ENCODE measurements at regions not wholly inside any gene's neighbourhood (a gene's known extent, or its start where the extent isn't known, plus 50 kb on each side); places are given as distances from the start of the nearest gene placed in this dataset.

DNA sequence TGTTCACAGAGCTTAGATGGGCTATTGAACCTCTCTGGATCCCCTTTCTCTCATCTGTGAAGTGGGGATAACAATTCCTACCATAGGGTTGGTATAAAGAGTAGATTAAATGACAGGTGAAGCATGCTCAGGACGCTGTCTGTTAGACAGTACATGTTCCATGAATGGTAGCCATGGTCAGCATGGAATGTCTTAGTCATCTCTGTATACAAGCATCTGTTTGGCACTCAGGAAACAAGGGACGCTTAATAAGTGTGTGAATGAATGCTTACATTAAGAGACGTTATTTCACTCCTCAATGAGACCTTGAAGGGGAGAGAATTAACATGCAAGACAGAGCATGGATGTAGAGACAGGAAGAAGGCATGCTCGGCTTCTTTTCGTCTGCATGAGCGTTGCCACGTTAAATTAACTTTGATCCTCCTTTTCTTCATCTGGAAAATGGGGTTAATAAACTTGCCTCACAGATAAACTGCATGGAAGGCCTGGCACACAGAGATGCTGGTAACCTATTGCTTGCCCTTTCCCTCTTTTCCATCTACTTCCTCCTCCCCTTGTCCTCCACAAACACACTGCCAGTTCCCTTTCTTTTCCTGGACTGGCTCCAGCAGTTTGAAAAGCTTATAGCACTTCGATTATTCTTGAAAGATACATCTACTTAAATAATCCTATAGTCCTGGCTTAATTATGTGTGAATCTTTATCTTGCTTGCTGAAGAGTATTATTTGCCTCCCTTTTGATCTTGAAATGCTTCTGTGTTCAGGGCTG, 267.2 kb upstream of the MTNR1B start:
- no peak overlapping the region for H3K4me3 ChIP-seq (ENCODE audit: low read depth, poor library complexity, severe bottlenecking)
- 72 to 76% methylated on average over 8 of the region's 8 CpGs for WGBS, 2 donors
- TF ChIP-seq, protein P1, sequence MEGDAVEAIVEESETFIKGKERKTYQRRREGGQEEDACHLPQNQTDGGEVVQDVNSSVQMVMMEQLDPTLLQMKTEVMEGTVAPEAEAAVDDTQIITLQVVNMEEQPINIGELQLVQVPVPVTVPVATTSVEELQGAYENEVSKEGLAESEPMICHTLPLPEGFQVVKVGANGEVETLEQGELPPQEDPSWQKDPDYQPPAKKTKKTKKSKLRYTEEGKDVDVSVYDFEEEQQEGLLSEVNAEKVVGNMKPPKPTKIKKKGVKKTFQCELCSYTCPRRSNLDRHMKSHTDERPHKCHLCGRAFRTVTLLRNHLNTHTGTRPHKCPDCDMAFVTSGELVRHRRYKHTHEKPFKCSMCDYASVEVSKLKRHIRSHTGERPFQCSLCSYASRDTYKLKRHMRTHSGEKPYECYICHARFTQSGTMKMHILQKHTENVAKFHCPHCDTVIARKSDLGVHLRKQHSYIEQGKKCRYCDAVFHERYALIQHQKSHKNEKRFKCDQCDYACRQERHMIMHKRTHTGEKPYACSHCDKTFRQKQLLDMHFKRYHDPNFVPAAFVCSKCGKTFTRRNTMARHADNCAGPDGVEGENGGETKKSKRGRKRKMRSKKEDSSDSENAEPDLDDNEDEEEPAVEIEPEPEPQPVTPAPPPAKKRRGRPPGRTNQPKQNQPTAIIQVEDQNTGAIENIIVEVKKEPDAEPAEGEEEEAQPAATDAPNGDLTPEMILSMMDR (IDR thresholded peaks at IDR 0.05): no peak
- no peak for TF ChIP-seq POLR2A (IDR thresholded peaks at IDR 0.05)
- intact Hi-C loops (cut with DNase I; ENCODE audit: low total_unique reads): loop anchor here (10.0 kb wide), 1 partner anchor 277 kb away; no protein-coding TSS in a partner anchor
- no peak for DNase-seq (ENCODE audit: low spot score in 2 of 2)

DNA sequence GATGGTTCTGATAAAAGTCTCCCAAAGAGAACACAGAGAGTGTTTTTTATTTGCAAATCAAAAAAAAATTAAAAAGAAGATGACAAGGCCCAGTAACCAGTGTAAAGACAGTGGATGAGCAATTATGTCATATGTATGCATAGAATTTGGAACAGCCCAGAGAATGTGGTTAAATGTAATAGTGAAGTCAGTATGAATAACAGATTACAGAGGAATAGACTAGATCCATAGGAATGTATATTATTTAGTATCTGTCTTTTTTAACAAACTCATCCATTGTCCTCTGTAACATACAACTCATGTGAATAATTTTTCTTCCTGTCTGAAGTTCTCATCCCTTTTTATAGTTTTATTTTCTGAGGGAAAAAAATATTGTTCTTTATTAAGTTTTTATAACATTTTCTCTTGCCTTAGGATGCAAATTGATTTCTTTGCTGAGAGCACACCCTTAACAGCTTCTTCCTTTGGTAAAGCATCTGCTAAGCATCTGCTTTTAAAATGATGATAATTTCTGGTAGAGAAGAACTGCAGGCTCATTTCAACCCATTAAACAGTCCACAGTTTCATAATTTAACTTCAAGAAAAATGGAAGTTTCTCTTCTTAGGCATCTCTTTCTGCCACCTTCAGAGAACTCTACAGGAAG, 266.5 kb upstream of the MTNR1B start:
- intact Hi-C loops (cut with DNase I; ENCODE audit: low total_unique reads): loop anchor here (10.0 kb wide), 1 partner anchor 278 kb away; no protein-coding TSS in a partner anchor
- no peak for DNase-seq (ENCODE audit: low spot score in 2 of 2)
- no peak for TF ChIP-seq POLR2A (IDR thresholded peaks at IDR 0.05)
- TF ChIP-seq, protein P1 (IDR thresholded peaks at IDR 0.05): no peak
- H3K4me3 ChIP-seq (ENCODE audit: low read depth, poor library complexity, severe bottlenecking): no peak overlapping the region

DNA sequence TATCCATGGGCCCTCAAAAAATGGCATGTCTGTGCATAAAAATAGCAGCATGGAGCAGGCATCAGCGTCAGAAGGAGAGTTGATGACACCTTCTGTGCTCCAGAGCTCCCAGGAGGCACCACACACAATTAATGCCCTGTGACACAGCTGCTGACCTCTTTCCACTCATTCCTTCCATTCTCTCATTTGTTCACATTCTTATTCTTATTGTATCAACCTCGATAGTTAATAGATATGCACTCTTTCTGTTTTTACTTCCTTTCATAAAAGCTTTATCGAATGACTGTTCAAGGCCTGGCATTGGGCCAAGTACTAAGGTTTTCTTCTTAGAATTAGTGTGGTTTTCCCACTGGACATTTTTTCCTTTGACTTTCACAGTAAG, 266.0 kb upstream of the MTNR1B start:
- no peak for DNase-seq (ENCODE audit: low spot score in 2 of 2)
- intact Hi-C loops (cut with DNase I; ENCODE audit: low total_unique reads): loop anchor here (10.0 kb wide), 1 partner anchor 279 kb away; no protein-coding TSS in a partner anchor
- WGBS, 2 donors: 29 to 43% methylated on average over 3 of the region's 3 CpGs
- TF ChIP-seq POLR2A (IDR thresholded peaks at IDR 0.05): no peak
- TF ChIP-seq, protein P1 (IDR thresholded peaks at IDR 0.05): no peak
- no peak overlapping the region for H3K4me3 ChIP-seq (ENCODE audit: low read depth, poor library complexity, severe bottlenecking)

DNA sequence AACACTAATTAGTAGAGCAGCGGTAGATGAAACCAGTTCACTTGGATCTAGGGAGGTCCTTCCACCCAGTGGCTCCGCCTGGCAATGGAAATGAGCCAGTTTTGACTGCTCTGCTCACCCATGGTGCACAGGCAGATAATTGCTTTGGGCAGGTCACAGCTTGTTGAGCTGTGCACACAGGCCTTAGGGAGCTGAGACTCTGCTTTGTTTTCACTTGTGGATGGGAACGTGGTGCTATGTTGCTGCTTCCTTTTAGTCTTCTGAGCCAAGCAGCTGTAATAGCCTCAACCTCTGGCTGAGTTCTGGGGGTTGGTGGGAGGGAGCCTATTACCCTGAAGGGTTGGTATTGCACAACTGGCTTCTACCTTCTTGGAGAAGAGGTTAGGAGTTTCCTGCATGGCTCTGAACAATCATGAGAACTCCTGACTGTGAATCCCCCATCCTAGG, 262.3 kb upstream of the MTNR1B start:
- peak; percentile 76 to 84 for DNase-seq (ENCODE audit: low spot score in 2 of 2)
- WGBS, 2 donors: 29 to 33% methylated on average over 3 of the region's 3 CpGs
- no peak overlapping the region for H3K4me3 ChIP-seq (ENCODE audit: low read depth, poor library complexity, severe bottlenecking)
- no peak for TF ChIP-seq POLR2A (IDR thresholded peaks at IDR 0.05)
- intact Hi-C loops (cut with DNase I; ENCODE audit: low total_unique reads): loop anchor here (10.0 kb wide), 1 partner anchor 282 kb away; no protein-coding TSS in a partner anchor

DNA sequence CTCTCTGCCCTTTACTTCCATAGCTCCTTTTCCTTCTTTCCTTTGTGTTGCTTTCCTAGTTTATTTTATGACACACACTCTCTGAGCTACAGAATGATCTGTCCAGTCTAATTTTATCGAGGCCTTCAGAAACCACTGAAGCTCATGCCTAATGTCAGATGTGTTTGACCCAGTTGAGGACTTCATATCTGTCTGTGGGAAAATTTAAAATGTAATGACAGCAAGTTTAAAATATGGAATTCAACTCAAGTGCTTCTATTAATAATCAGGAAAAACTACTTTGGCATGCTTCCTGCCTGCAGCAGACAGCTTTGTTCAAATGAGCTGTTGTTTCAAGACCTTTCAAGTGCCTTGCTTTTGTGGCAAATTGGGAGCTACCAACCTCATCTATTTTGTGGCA, 261.8 kb upstream of the MTNR1B start:
- no peak overlapping the region for H3K4me3 ChIP-seq (ENCODE audit: low read depth, poor library complexity, severe bottlenecking)
- WGBS, 2 donors: 32 to 41% methylated on average over 1 of the region's 1 CpG
- intact Hi-C loops (cut with DNase I; ENCODE audit: low total_unique reads): loop anchor here (10.0 kb wide), 1 partner anchor 283 kb away; no protein-coding TSS in a partner anchor
- TF ChIP-seq POLR2A (IDR thresholded peaks at IDR 0.05): no peak
- TF ChIP-seq, protein P1 (IDR thresholded peaks at IDR 0.05): no peak
- no peak for DNase-seq (ENCODE audit: low spot score in 2 of 2)

DNA sequence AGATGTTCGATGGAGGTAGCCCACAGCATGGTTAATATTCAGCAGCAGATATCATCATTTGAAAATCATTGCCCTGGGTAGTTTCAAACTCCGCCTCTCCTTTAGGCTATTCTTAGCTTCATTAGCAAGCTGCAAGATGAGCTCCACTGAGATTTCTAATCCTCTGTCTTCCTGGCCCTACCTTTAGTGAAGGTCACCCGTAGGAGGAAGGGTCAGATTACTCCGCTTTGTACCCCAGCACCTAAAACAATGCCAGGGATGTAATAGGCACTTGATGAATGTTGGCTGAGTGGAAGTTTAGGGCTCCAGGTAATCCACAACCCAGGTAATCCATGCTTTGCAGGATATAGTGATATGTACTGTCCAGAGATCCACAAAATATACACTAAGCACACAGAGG, 260.1 kb upstream of the MTNR1B start:
- TF ChIP-seq, protein P1 (IDR thresholded peaks at IDR 0.05): no peak
- no peak for TF ChIP-seq POLR2A (IDR thresholded peaks at IDR 0.05)
- no peak overlapping the region for H3K4me3 ChIP-seq (ENCODE audit: low read depth, poor library complexity, severe bottlenecking)
- no peak for DNase-seq (ENCODE audit: low spot score in 2 of 2)
- intact Hi-C loops (cut with DNase I; ENCODE audit: low total_unique reads): loop anchor here (10.0 kb wide), 1 partner anchor 285 kb away; no protein-coding TSS in a partner anchor
- WGBS, 2 donors: 82 to 89% methylated on average over 4 of the region's 4 CpGs
